OCI-LY7 (cell line): ENCODE measurements at regions not wholly inside any gene's neighbourhood (a gene's known extent, or its start where the extent isn't known, plus 50 kb on each side); places are given as distances from the start of the nearest gene placed in this dataset.

Experiments
- BruUV-seq: library from RNA; stranded (reverse); fragments of 400-500 nt; replicated peaks from 2 replicates; lab custom pipeline; 2021; lab: Mats Ljungman, UMichigan
- CTCF ChIA-PET: fragments of 300-600 bp; sonication (Branson Sonifier 250); formaldehyde crosslinking; loops from one replicate; lab custom pipeline; 2022; ENCODE audit warnings: antibody characterized with exemption; ENCODE audit not compliant: unreplicated experiment; lab: Charles Lee
- POLR2A ChIA-PET: fragments of 300-600 bp; sonication (Branson Sonifier 250); formaldehyde crosslinking; loops from one replicate; lab custom pipeline; 2022; ENCODE audit warnings: antibody characterized with exemption; lab: Charles Lee
- DNase-seq: peaks from one replicate; pipeline ENCODE4 v3.0.0-alpha.2; 2015; ENCODE audit warnings: low spot score
- H2AFZ ChIP-seq: fragments of 200-600 bp; sonication (generic), shearing (Covaris generic); 2 replicates; pipeline ENCODE4 v1.6.1; 2014; ENCODE audit warnings: mild to moderate bottlenecking, antibody characterized with exemption, low read length, moderate library complexity
- H3K27ac ChIP-seq: fragments of 200-600 bp; sonication (generic); 2 replicates; pipeline ENCODE4 v1.5.1; 2014; ENCODE audit warnings: mixed run types, low read depth, mild to moderate bottlenecking, moderate library complexity, low read length, inconsistent platforms; ENCODE audit not compliant: poor library complexity, severe bottlenecking
- H3K36me3 ChIP-seq: fragments of 200-600 bp; sonication (generic); 2 replicates; pipeline ENCODE4 v1.6.1; 2014; ENCODE audit warnings: mild to moderate bottlenecking, antibody characterized with exemption, low read length, moderate library complexity, mixed read lengths; ENCODE audit not compliant: insufficient read depth
- H3K4me1 ChIP-seq: fragments of 200-600 bp; sonication (generic); 2 replicates; pipeline ENCODE4 v1.5.1; 2014; ENCODE audit warnings: mild to moderate bottlenecking, low read length; ENCODE audit not compliant: insufficient read depth, poor library complexity, severe bottlenecking
- H3K4me2 ChIP-seq: fragments of 200-600 bp; sonication (generic); 2 replicates; pipeline ENCODE4 v1.6.1; 2014; ENCODE audit warnings: mild to moderate bottlenecking, low read length
- H3K4me3 ChIP-seq: fragments of 200-600 bp; sonication (generic); 2 replicates; pipeline ENCODE4 v1.5.1; 2014; ENCODE audit warnings: mild to moderate bottlenecking, low read depth, low read length; ENCODE audit not compliant: poor library complexity, severe bottlenecking
- H3K79me2 ChIP-seq: fragments of 200-600 bp; sonication (generic); 2 replicates; pipeline ENCODE4 v1.6.1; 2016; ENCODE audit warnings: low read depth, mild to moderate bottlenecking, low read length, moderate library complexity, mixed read lengths; ENCODE audit not compliant: insufficient read depth
- H3K9me2 ChIP-seq: fragments of 200-600 bp; sonication (generic); 2 replicates; pipeline ENCODE4 v1.6.1; 2016; ENCODE audit warnings: mild to moderate bottlenecking, low read length, mixed read lengths; ENCODE audit not compliant: insufficient read depth
- H3K9me3 ChIP-seq: fragments of 200-600 bp; sonication (generic); 2 replicates; pipeline ENCODE4 v1.6.1; 2014; ENCODE audit warnings: mild to moderate bottlenecking, mixed run types, low read length, mixed read lengths
- H4K20me1 ChIP-seq: fragments of 200-600 bp; sonication (generic); 2 replicates; pipeline ENCODE4 v1.6.1; 2014; ENCODE audit warnings: mild to moderate bottlenecking, antibody characterized with exemption, low read length, moderate library complexity, mixed read lengths; ENCODE audit not compliant: insufficient read depth
- EZH2phosphoT487 ChIP-seq: fragments of 200-600 bp; sonication (generic); IDR thresholded peaks from 2 replicates; pipeline ENCODE4 v1.6.1; 2018; ENCODE audit warnings: low read depth, borderline replicate concordance, mild to moderate bottlenecking, mixed run types, antibody characterized with exemption, low read length, moderate library complexity, mixed read lengths
- intact Hi-C: fragments of 100-400 bp; cut with micrococcal nuclease; formaldehyde crosslinking; loops from one replicate; pipeline ENCODE4 v1.10.0; 2022; ENCODE audit not compliant: unreplicated experiment
- TF ChIP-seq, protein P1 (sequence below): fragments of 200-600 bp; sonication (generic); conservative IDR thresholded peaks from 2 replicates; pipeline ENCODE4 v1.5.1; 2014; ENCODE audit warnings: mild to moderate bottlenecking, antibody characterized with exemption, low read length, moderate library complexity, mixed read lengths

DNA sequence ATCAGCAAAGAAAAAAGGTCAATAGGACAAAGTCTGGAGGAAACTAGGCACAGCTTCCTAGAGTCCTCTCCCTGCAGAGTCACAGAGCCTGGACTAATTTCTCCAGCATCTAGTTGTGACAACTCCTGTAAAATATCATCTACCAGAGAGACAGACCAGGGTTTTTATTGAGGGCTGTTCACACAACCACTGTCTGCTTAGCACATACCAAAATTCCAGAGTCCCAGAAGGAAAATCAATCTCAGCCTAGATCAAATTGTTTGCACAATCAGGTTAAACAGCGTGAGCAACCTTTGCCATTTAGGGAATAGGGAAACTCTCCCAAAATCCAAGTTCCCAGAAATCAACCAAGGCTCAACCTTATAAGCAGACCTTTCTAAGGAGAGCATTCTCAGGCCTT, 190.3 kb downstream of the SYK start:
- H3K4me1 ChIP-seq: no peaks in the 10 kb centered on the region
- POLR2A ChIA-PET: no interaction called here
- no peak for TF ChIP-seq EZH2phosphoT487
- TF ChIP-seq, protein P1, sequence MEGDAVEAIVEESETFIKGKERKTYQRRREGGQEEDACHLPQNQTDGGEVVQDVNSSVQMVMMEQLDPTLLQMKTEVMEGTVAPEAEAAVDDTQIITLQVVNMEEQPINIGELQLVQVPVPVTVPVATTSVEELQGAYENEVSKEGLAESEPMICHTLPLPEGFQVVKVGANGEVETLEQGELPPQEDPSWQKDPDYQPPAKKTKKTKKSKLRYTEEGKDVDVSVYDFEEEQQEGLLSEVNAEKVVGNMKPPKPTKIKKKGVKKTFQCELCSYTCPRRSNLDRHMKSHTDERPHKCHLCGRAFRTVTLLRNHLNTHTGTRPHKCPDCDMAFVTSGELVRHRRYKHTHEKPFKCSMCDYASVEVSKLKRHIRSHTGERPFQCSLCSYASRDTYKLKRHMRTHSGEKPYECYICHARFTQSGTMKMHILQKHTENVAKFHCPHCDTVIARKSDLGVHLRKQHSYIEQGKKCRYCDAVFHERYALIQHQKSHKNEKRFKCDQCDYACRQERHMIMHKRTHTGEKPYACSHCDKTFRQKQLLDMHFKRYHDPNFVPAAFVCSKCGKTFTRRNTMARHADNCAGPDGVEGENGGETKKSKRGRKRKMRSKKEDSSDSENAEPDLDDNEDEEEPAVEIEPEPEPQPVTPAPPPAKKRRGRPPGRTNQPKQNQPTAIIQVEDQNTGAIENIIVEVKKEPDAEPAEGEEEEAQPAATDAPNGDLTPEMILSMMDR: no peak

GRCh38 chr9:90995516-90995915, 193.9 kb downstream of the SYK start:
- Histone ChIP-seq H3K27ac (no peak overlapping the region), H3K79me2 (no peaks in the 10 kb centered on the region), H3K36me3 (no peaks in the 10 kb centered on the region), H3K4me3 (no peak overlapping the region), H3K9me2 (no peaks in the 10 kb centered on the region), H4K20me1 (no peaks in the 10 kb centered on the region), H3K4me2 (no peak overlapping the region), H3K9me3 (no peaks in the 10 kb centered on the region), H2AFZ (no peak overlapping the region), H3K4me1 (no peaks in the 10 kb centered on the region)
- no peak for DNase-seq
- ChIA-PET CTCF (interaction anchor here (0.6 kb wide), 1 partner anchor 56 kb away, joined by 3 read pairs; no protein-coding TSS in a partner anchor), POLR2A (no interaction called here)
- intact Hi-C loops: no loop called here
- no TSS peak for BruUV-seq
- TF ChIP-seq, protein P1: no peak
- no peak for TF ChIP-seq EZH2phosphoT487

More for the DNA sequence above, 190.3 kb downstream of the SYK start:
- Histone ChIP-seq H3K9me2 (no peaks in the 10 kb centered on the region), H3K27ac (no peak overlapping the region), H3K4me2 (no peak overlapping the region), H3K9me3 (no peaks in the 10 kb centered on the region), H3K79me2 (no peaks in the 10 kb centered on the region), H3K36me3 (no peaks in the 10 kb centered on the region), H4K20me1 (no peaks in the 10 kb centered on the region), H2AFZ (no peak overlapping the region), H3K4me3 (no peak overlapping the region)
- CTCF ChIA-PET: no interaction called here
- DNase-seq: no peak
- intact Hi-C loops: no loop called here
- no TSS peak for BruUV-seq

DNA sequence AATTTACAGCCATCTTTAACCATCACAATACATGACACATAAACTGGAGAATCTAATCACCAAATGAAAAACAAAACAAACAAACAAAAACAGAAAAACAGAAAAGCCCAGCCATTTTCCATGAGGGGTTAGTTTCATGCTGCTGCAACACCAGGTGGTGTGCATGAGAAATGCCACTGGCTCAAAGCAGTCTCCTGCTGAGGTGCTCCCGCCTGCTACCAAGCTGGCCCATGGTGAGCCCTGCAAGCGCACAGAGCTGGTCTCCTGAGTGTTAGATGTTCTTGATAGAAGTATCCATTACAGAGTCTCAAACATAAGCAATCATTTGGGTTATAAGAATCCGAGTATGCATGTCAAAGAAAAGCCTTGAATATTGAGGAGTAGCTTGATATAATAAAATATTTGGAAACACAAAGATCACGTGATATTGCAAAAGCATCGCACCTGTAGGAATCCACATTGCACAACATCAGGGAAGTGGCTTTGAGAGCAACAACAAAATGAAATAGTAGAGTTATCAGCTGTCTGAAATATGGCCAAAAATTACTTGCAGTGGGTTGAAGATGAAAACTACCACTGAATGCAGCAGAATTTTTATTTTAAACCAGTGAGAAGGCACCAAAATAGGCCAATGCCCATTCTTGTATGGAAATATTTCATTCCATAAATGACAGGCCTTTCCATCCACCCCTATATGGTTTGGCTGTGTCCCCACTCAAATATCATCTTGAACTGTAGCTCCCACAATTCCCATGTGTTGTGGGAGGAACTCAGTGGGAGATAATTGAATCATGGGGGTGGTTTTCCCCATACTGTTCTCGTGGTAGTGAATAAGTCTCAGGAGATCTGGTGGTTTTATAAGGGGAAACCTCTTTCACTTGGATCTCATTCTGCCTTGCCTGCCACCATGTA, 194.8 kb downstream of the SYK start:
- Histone ChIP-seq H3K27ac (no peak overlapping the region), H3K4me3 (no peak overlapping the region), H3K4me1 (no peaks in the 10 kb centered on the region), H4K20me1 (no peaks in the 10 kb centered on the region), H3K9me2 (no peaks in the 10 kb centered on the region), H3K36me3 (no peaks in the 10 kb centered on the region), H3K9me3 (no peaks in the 10 kb centered on the region), H3K4me2 (no peak overlapping the region), H2AFZ (no peak overlapping the region), H3K79me2 (no peaks in the 10 kb centered on the region)
- intact Hi-C loops: no loop called here
- ChIA-PET POLR2A (no interaction called here), CTCF (interaction anchor here (0.6 kb wide), 2 partner anchors 11 to 56 kb away, joined by 3 read pairs; no protein-coding TSS in a partner anchor)
- BruUV-seq: no TSS peak
- TF ChIP-seq, protein P1: no peak
- DNase-seq: no peak
